ENCODE measurements at regions not wholly inside any gene's neighbourhood (a gene's known extent, or its start where the extent isn't known, plus 50 kb on each side); places are given as distances from the start of the nearest gene placed in this dataset.

DNA sequence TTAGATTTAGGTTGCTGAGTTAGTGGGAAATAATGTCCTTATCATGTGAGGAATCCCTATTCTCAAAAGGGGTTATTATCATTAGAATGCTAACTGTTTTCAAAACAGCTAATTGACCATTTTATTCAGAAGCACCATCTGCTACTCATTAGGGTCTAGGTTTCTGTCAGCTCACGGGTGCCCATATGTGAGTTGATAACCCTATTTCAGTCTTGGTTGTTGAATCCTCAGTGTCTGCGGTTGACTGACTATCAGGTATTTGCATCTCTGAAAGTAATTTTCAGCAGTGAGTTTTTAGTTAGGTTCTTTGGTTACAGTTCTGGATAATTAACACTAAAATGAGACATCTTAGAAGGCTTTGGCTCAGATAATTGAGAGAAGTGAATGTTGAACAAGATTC, 1404.0 kb downstream of the AACS start:
- TF ChIP-seq, protein P1, sequence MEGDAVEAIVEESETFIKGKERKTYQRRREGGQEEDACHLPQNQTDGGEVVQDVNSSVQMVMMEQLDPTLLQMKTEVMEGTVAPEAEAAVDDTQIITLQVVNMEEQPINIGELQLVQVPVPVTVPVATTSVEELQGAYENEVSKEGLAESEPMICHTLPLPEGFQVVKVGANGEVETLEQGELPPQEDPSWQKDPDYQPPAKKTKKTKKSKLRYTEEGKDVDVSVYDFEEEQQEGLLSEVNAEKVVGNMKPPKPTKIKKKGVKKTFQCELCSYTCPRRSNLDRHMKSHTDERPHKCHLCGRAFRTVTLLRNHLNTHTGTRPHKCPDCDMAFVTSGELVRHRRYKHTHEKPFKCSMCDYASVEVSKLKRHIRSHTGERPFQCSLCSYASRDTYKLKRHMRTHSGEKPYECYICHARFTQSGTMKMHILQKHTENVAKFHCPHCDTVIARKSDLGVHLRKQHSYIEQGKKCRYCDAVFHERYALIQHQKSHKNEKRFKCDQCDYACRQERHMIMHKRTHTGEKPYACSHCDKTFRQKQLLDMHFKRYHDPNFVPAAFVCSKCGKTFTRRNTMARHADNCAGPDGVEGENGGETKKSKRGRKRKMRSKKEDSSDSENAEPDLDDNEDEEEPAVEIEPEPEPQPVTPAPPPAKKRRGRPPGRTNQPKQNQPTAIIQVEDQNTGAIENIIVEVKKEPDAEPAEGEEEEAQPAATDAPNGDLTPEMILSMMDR (IDR thresholded peaks at IDR 0.05) = no peak
- no peak for TF ChIP-seq POLR2AphosphoS5 (IDR thresholded peaks at IDR 0.05)

Measured in prostate gland (tissue), 2 donors.